ENCODE measurements at regions not wholly inside any gene's neighbourhood (a gene's known extent, or its start where the extent isn't known, plus 50 kb on each side); places are given as distances from the start of the nearest gene placed in this dataset.
A peak's percentile ranks its signal among the peaks of the same experiment; 100 is the strongest.
"Not testable (repeated sequence)": the region's sequence is repeated elsewhere in the genome, so short reads cannot be mapped to it uniquely, and the experiment has no call there.

- no peak for DNase-seq
Measured at GRCh38 chr11:24122291-24122690, 374.6 kb upstream of the LUZP2 start.

GRCh38 chr11:24124876-24125275 lies 372.0 kb upstream of the LUZP2 start:
- no peak for DNase-seq

GRCh38 chr11:24131698-24132097 lies 365.2 kb upstream of the LUZP2 start:
- DNase-seq, result no peak

- DNase-seq, result no peak
Measured at GRCh38 chr11:24132471-24132870, 364.4 kb upstream of the LUZP2 start.

- DNase-seq, result no peak
Measured at GRCh38 chr11:24134879-24135589, 361.8 kb upstream of the LUZP2 start.

- no peak for DNase-seq
Measured at GRCh38 chr11:24142062-24142461, 354.8 kb upstream of the LUZP2 start.

GRCh38 chr11:24145411-24145810 lies 351.4 kb upstream of the LUZP2 start:
- DNase-seq, result no peak

- DNase-seq, result no peak
Measured at GRCh38 chr11:24153337-24153736, 343.5 kb upstream of the LUZP2 start.

GRCh38 chr11:24155792-24156191 lies 341.1 kb upstream of the LUZP2 start:
- DNase-seq, result no peak

- DNase-seq, result no peak
Measured at GRCh38 chr11:24157316-24157715, 339.5 kb upstream of the LUZP2 start.

GRCh38 chr11:24161587-24161986 lies 335.3 kb upstream of the LUZP2 start:
- DNase-seq, result no peak

GRCh38 chr11:24163146-24163545 lies 333.7 kb upstream of the LUZP2 start:
- DNase-seq, result no peak

GRCh38 chr11:24163841-24164240 lies 333.0 kb upstream of the LUZP2 start:
- no peak for DNase-seq

GRCh38 chr11:24171869-24172268 lies 325.0 kb upstream of the LUZP2 start:
- no peak for DNase-seq

GRCh38 chr11:24181395-24182047 lies 315.3 kb upstream of the LUZP2 start:
- peak; percentile 1 for DNase-seq

GRCh38 chr11:24185535-24185934 lies 311.3 kb upstream of the LUZP2 start:
- not testable (repeated sequence) for DNase-seq

- no peak for DNase-seq
Measured at GRCh38 chr11:24196733-24197132, 300.1 kb upstream of the LUZP2 start.

- no peak for DNase-seq
Measured at GRCh38 chr11:24198481-24198880, 298.4 kb upstream of the LUZP2 start.

GRCh38 chr11:24199461-24199860 lies 297.4 kb upstream of the LUZP2 start:
- DNase-seq, result no peak

GRCh38 chr11:24206030-24206429 lies 290.8 kb upstream of the LUZP2 start:
- DNase-seq, result no peak

- DNase-seq, result no peak
Measured at GRCh38 chr11:24206511-24206910, 290.3 kb upstream of the LUZP2 start.

GRCh38 chr11:24216488-24216887 lies 280.4 kb upstream of the LUZP2 start:
- no peak for DNase-seq

- DNase-seq, result not testable (repeated sequence)
Measured at GRCh38 chr11:24217319-24217718, 279.5 kb upstream of the LUZP2 start.

GRCh38 chr11:24225501-24225900 lies 271.4 kb upstream of the LUZP2 start:
- no peak for DNase-seq

GRCh38 chr11:24226606-24227005 lies 270.2 kb upstream of the LUZP2 start:
- peak; percentile 27 for DNase-seq
